ENCODE measurements at regions not wholly inside any gene's neighbourhood (a gene's known extent, or its start where the extent isn't known, plus 50 kb on each side); places are given as distances from the start of the nearest gene placed in this dataset.

DNA sequence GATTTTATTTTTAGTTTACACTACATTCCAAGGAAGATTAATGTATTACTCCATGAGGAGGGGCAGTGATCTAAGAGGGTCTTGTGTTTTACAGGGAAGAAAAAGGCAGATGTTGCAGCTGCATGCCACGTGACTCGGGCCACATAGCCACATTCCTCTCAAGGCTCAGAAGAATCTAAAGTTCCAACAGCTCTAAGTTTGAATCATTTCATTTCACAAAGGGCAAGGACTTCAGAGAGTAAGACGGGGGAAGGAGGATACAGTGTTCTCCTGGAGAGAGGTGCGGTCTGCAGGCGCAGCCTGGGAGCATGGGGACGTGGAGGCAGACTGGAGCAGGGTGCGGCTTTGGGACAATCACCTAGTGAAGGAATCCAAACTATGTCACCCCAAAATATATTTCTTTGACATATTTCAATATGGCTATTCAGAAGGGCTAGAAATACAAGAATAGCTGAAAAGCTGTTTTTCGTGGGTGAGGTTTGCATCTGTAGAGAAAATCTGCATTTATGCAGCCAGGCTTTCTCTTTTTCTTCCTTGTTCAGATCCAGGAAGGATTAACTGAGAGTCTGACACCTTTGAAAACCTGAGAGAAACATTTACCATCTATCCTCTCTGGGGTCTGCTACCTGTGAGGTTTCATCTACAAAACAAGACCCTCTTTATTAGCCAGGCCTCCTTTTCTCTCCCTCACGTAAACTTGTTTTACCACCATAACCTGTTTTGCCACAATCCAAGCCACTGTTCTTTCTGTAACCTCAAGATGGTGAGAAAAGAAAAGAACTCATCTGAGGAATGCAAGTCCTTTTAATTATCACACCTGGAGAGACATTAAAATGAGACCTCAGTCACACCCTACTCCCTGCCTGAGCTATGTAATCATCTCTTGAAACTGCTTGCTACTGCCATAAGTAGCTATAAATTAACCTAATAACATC is 165.1 kb upstream of the NDUFV2 start:
- H3K9me3 ChIP-seq (ENCODE audit: severe bottlenecking), result no peaks in the 10 kb centered on the region
- no peaks in the 10 kb centered on the region for H3K36me3 ChIP-seq (ENCODE audit: low read depth)
- ATAC-seq (ENCODE audit: low read depth) (no peak), DNase-seq (ENCODE audit: low spot score) (no peak)
- TF ChIP-seq, protein P1, sequence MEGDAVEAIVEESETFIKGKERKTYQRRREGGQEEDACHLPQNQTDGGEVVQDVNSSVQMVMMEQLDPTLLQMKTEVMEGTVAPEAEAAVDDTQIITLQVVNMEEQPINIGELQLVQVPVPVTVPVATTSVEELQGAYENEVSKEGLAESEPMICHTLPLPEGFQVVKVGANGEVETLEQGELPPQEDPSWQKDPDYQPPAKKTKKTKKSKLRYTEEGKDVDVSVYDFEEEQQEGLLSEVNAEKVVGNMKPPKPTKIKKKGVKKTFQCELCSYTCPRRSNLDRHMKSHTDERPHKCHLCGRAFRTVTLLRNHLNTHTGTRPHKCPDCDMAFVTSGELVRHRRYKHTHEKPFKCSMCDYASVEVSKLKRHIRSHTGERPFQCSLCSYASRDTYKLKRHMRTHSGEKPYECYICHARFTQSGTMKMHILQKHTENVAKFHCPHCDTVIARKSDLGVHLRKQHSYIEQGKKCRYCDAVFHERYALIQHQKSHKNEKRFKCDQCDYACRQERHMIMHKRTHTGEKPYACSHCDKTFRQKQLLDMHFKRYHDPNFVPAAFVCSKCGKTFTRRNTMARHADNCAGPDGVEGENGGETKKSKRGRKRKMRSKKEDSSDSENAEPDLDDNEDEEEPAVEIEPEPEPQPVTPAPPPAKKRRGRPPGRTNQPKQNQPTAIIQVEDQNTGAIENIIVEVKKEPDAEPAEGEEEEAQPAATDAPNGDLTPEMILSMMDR (IDR thresholded peaks at IDR 0.05; ENCODE audit: poor library complexity, severe bottlenecking), result no peak
- H3K27me3 ChIP-seq (ENCODE audit: insufficient read depth, poor library complexity, severe bottlenecking), result no peaks in the 10 kb centered on the region
- H3K4me3 ChIP-seq (ENCODE audit: severe bottlenecking), result no peak overlapping the region
- no peaks in the 10 kb centered on the region for H3K4me1 ChIP-seq (ENCODE audit: insufficient read depth, poor library complexity, severe bottlenecking)
- H3K27ac ChIP-seq (ENCODE audit: poor library complexity, severe bottlenecking), result no peak overlapping the region

DNA sequence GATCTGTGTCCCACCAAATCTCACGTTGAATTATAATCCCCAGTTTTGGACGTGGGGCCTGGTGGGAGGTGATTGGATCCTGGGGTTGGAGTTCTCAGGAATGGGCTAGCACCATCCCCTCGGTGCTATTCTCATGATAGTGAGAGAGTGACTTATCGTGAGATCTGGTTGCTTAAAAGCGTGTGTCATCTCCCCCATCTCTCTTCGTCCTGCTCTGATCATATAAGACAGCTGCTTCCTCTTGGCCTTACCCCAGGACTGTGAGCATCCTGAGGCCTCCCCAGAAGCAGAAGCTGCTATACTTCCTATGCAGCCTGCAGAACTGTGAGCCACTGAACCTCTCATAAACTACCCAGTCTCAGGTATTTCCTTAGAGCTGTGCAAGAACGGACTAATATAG is 163.7 kb upstream of the NDUFV2 start:
- H3K36me3 ChIP-seq (ENCODE audit: low read depth), result no peaks in the 10 kb centered on the region
- peaks cover under 1% of the 10 kb centered on the region for H3K4me1 ChIP-seq (ENCODE audit: insufficient read depth, poor library complexity, severe bottlenecking)
- no peaks in the 10 kb centered on the region for H3K27me3 ChIP-seq (ENCODE audit: insufficient read depth, poor library complexity, severe bottlenecking)
- no peak overlapping the region for H3K27ac ChIP-seq (ENCODE audit: poor library complexity, severe bottlenecking)
- DNase-seq (ENCODE audit: low spot score), result no peak
- no peaks in the 10 kb centered on the region for H3K9me3 ChIP-seq (ENCODE audit: severe bottlenecking)
- ATAC-seq (ENCODE audit: low read depth), result no peak
- no peak overlapping the region for H3K4me3 ChIP-seq (ENCODE audit: severe bottlenecking)
- TF ChIP-seq, protein P1 (IDR thresholded peaks at IDR 0.05; ENCODE audit: poor library complexity, severe bottlenecking), result no peak

DNA sequence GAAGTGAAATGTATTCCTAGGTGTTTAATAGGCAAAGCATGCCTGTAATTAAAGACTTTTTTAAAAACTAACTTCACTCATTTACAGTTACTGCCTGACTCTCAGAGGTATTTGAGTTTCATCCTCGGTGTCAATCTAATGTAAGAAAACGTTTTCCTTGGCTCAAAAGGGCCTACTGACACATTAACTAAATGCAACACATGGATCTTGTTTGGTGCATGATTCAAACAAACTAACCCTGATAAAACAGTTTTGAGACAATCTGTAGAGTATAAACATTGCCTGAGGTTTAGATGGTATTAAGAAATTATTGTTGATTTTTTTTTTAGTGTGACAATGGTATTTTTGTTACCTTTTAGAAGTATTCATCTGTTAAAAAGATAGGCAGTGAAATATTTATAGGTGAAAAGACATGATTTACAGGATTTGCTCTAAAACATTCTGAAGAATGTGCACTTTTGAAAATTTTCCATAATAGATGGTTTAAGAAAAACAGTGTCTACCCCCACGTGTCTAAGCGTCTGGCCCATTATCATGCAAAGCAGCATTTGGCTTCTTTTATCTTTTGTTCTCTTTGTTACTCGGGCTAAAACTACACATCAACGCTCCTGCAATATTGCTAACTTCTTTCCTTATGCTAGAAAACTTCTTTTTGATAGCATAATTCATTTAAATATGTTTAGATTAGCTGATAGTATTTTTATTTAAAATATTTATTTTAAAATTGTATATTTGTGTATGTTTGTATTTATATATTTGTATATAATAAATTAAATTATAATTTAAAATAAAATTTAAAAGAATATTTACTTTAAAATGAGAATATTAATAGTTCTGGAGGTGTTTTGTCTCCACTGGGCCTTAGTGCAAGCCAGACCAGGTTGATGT is 160.2 kb upstream of the NDUFV2 start:
- no peak for ATAC-seq (ENCODE audit: low read depth)
- Histone ChIP-seq H3K9me3 (ENCODE audit: severe bottlenecking) (no peaks in the 10 kb centered on the region), H3K4me1 (ENCODE audit: insufficient read depth, poor library complexity, severe bottlenecking) (peaks cover 16% of the 10 kb centered on the region), H3K27ac (ENCODE audit: poor library complexity, severe bottlenecking) (no peak overlapping the region), H3K36me3 (ENCODE audit: low read depth) (no peaks in the 10 kb centered on the region), H3K4me3 (ENCODE audit: severe bottlenecking) (no peak overlapping the region), H3K27me3 (ENCODE audit: insufficient read depth, poor library complexity, severe bottlenecking) (no peaks in the 10 kb centered on the region)
- DNase-seq (ENCODE audit: low spot score), result no peak
- TF ChIP-seq, protein P1 (IDR thresholded peaks at IDR 0.05; ENCODE audit: poor library complexity, severe bottlenecking), result no peak

DNA sequence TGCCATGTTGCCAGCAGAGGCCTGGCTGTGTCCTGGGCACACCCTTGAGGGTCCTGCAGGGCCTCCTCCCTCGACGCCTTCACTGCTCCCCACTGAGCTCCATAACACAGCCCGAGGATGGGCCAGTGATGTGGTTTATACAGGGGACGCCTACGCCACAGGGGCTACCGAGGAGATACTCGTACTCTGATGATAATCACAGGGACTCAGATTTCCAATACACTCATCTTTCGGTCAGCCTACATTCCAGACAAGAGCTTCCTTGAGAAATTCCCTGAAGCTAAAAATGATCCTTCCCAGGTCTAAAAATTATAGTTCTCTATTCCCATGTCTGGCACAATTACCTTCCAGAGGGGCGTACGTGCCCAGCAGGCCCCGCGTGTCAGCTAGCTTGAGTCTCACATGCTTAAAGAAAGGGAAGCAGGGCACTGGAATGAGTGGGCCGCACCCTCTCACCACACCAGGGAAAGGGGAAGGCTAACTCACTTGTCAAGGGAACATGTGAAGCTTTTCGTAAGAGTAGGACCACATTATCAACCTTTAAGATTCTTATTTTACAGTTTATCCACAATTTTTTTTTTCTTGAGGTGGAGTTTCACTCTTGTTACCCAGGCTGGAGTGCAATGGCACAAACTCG is 159.5 kb upstream of the NDUFV2 start:
- TF ChIP-seq, protein P1 (IDR thresholded peaks at IDR 0.05; ENCODE audit: poor library complexity, severe bottlenecking), result no peak
- Histone ChIP-seq H3K27ac (ENCODE audit: poor library complexity, severe bottlenecking) (no peak overlapping the region), H3K27me3 (ENCODE audit: insufficient read depth, poor library complexity, severe bottlenecking) (no peaks in the 10 kb centered on the region), H3K36me3 (ENCODE audit: low read depth) (no peaks in the 10 kb centered on the region), H3K4me3 (ENCODE audit: severe bottlenecking) (no peak overlapping the region), H3K9me3 (ENCODE audit: severe bottlenecking) (no peaks in the 10 kb centered on the region), H3K4me1 (ENCODE audit: insufficient read depth, poor library complexity, severe bottlenecking) (peaks cover 19% of the 10 kb centered on the region)
- DNase-seq (ENCODE audit: low spot score) (no peak), ATAC-seq (ENCODE audit: low read depth) (no peak)

All from RWPE2 (cell line).